ENCODE measurements at regions not wholly inside any gene's neighbourhood (a gene's known extent, or its start where the extent isn't known, plus 50 kb on each side); places are given as distances from the start of the nearest gene placed in this dataset.
"Not testable (repeated sequence)": the region's sequence is repeated elsewhere in the genome, so short reads cannot be mapped to it uniquely, and the experiment has no call there.

- DNase-seq (no peak), ATAC-seq (replicated peaks) (no peak)
- peaks cover 0 to 9% of the 10 kb centered on the region in 2 donors for H3K9me3 Mint-ChIP-seq
- no peaks in the 10 kb centered on the region for H3K27me3 Mint-ChIP-seq
- no peak overlapping the region for H3K27ac Mint-ChIP-seq
- H3K4me3 Mint-ChIP-seq = no peak overlapping the region
- H3K4me1 Mint-ChIP-seq (ENCODE audit: low read depth in 2 of 2) = no peaks in the 10 kb centered on the region
- no peaks in the 10 kb centered on the region for H3K36me3 Mint-ChIP-seq (ENCODE audit: insufficient read depth)
These were observed 460.8 kb upstream of the SMARCA2 start for GRCh38 chr9:1554081-1555035.

- H3K36me3 Mint-ChIP-seq (ENCODE audit: insufficient read depth); ATAC-seq (replicated peaks); H3K4me3 Mint-ChIP-seq; H3K27me3 Mint-ChIP-seq; DNase-seq; H3K27ac Mint-ChIP-seq; H3K4me1 Mint-ChIP-seq (ENCODE audit: low read depth in 2 of 2); H3K9me3 Mint-ChIP-seq: not testable (repeated sequence)
These were observed 456.5 kb upstream of the SMARCA2 start for GRCh38 chr9:1558666-1559065.

GRCh38 chr9:1575939-1576338, 439.2 kb upstream of the SMARCA2 start:
- Mint-ChIP-seq H3K4me3 (no peak overlapping the region), H3K27me3 (peaks cover 0 to 5% of the 10 kb centered on the region in 2 donors), H3K36me3 (ENCODE audit: insufficient read depth) (no peaks in the 10 kb centered on the region), H3K4me1 (ENCODE audit: low read depth in 2 of 2) (no peaks in the 10 kb centered on the region), H3K9me3 (peaks cover 5 to 10% of the 10 kb centered on the region in 2 donors), H3K27ac (no peak overlapping the region)
- no peak for DNase-seq
- ATAC-seq (replicated peaks) = no peak

- no peak overlapping the region for H3K27ac Mint-ChIP-seq
- peaks cover 0 to under 1% of the 10 kb centered on the region in 2 donors for H3K27me3 Mint-ChIP-seq
- no peak overlapping the region for H3K4me3 Mint-ChIP-seq
- ATAC-seq (replicated peaks) (no peak), DNase-seq (no peak)
- no peaks in the 10 kb centered on the region for H3K36me3 Mint-ChIP-seq (ENCODE audit: insufficient read depth)
- H3K9me3 Mint-ChIP-seq = peaks cover 2 to 4% of the 10 kb centered on the region in 2 donors
- H3K4me1 Mint-ChIP-seq (ENCODE audit: low read depth in 2 of 2) = no peaks in the 10 kb centered on the region
These were observed 434.9 kb upstream of the SMARCA2 start for GRCh38 chr9:1580215-1580614.

GRCh38 chr9:1581926-1582325, 433.2 kb upstream of the SMARCA2 start:
- Mint-ChIP-seq H3K27ac (no peak overlapping the region), H3K27me3 (peaks cover 0 to 5% of the 10 kb centered on the region in 2 donors), H3K9me3 (peaks cover 0 to 1% of the 10 kb centered on the region in 2 donors), H3K4me1 (ENCODE audit: low read depth in 2 of 2) (no peaks in the 10 kb centered on the region), H3K36me3 (ENCODE audit: insufficient read depth) (no peaks in the 10 kb centered on the region), H3K4me3 (no peak overlapping the region)
- no peak for DNase-seq
- ATAC-seq (replicated peaks) = no peak

- H3K4me1 Mint-ChIP-seq (ENCODE audit: low read depth in 2 of 2) = no peaks in the 10 kb centered on the region
- H3K36me3 Mint-ChIP-seq (ENCODE audit: insufficient read depth) = no peaks in the 10 kb centered on the region
- ATAC-seq (replicated peaks) = no peak
- no peak overlapping the region for H3K4me3 Mint-ChIP-seq
- no peak overlapping the region for H3K27ac Mint-ChIP-seq
- H3K27me3 Mint-ChIP-seq = peaks cover 0 to 5% of the 10 kb centered on the region in 2 donors
- no peak for DNase-seq
- H3K9me3 Mint-ChIP-seq = peaks cover 6 to 7% of the 10 kb centered on the region in 2 donors
These were observed 423.8 kb upstream of the SMARCA2 start for GRCh38 chr9:1591310-1591709.

GRCh38 chr9:1598270-1598669, 416.9 kb upstream of the SMARCA2 start:
- no peak for ATAC-seq (replicated peaks)
- Mint-ChIP-seq H3K4me1 (ENCODE audit: low read depth in 2 of 2) (no peaks in the 10 kb centered on the region), H3K4me3 (no peak overlapping the region), H3K27ac (no peak overlapping the region), H3K36me3 (ENCODE audit: insufficient read depth) (no peaks in the 10 kb centered on the region), H3K27me3 (no peaks in the 10 kb centered on the region), H3K9me3 (no peaks in the 10 kb centered on the region)
- DNase-seq = no peak

GRCh38 chr9:1599961-1600360, 415.2 kb upstream of the SMARCA2 start:
- Mint-ChIP-seq H3K9me3 (no peaks in the 10 kb centered on the region), H3K36me3 (ENCODE audit: insufficient read depth) (no peaks in the 10 kb centered on the region), H3K27ac (no peak overlapping the region), H3K4me3 (no peak overlapping the region), H3K27me3 (no peaks in the 10 kb centered on the region), H3K4me1 (ENCODE audit: low read depth in 2 of 2) (no peaks in the 10 kb centered on the region)
- DNase-seq (no peak), ATAC-seq (replicated peaks) (no peak)

- Mint-ChIP-seq H3K9me3 (peaks cover 0 to 3% of the 10 kb centered on the region in 2 donors), H3K27me3 (no peaks in the 10 kb centered on the region), H3K36me3 (ENCODE audit: insufficient read depth) (no peaks in the 10 kb centered on the region), H3K27ac (no peak overlapping the region), H3K4me3 (no peak overlapping the region), H3K4me1 (ENCODE audit: low read depth in 2 of 2) (peaks cover 0 to 2% of the 10 kb centered on the region in 2 donors)
- no peak for DNase-seq
- no peak for ATAC-seq (replicated peaks)
These were observed 410.1 kb upstream of the SMARCA2 start for GRCh38 chr9:1604942-1605560.

GRCh38 chr9:1606253-1606652, 408.9 kb upstream of the SMARCA2 start:
- Mint-ChIP-seq H3K27ac (no peak overlapping the region), H3K4me1 (ENCODE audit: low read depth in 2 of 2) (peaks cover 0 to 2% of the 10 kb centered on the region in 2 donors), H3K27me3 (no peaks in the 10 kb centered on the region), H3K36me3 (ENCODE audit: insufficient read depth) (no peaks in the 10 kb centered on the region), H3K4me3 (no peak overlapping the region), H3K9me3 (peaks cover 0 to 3% of the 10 kb centered on the region in 2 donors)
- DNase-seq (no peak), ATAC-seq (replicated peaks) (no peak)

GRCh38 chr9:1612886-1613285, 402.3 kb upstream of the SMARCA2 start:
- Mint-ChIP-seq H3K4me3 (no peak overlapping the region), H3K4me1 (ENCODE audit: low read depth in 2 of 2) (no peaks in the 10 kb centered on the region), H3K36me3 (ENCODE audit: insufficient read depth) (no peaks in the 10 kb centered on the region), H3K27me3 (peaks cover 0 to 3% of the 10 kb centered on the region in 2 donors), H3K9me3 (no peaks in the 10 kb centered on the region), H3K27ac (no peak overlapping the region)
- DNase-seq (no peak), ATAC-seq (replicated peaks) (no peak)

GRCh38 chr9:1617419-1617818, 397.7 kb upstream of the SMARCA2 start:
- DNase-seq (no peak), ATAC-seq (replicated peaks) (no peak)
- no peaks in the 10 kb centered on the region for H3K4me1 Mint-ChIP-seq (ENCODE audit: low read depth in 2 of 2)
- peaks cover 6 to 10% of the 10 kb centered on the region in 2 donors for H3K27me3 Mint-ChIP-seq
- no peak overlapping the region for H3K27ac Mint-ChIP-seq
- H3K9me3 Mint-ChIP-seq = no peaks in the 10 kb centered on the region
- no peak overlapping the region for H3K4me3 Mint-ChIP-seq
- H3K36me3 Mint-ChIP-seq (ENCODE audit: insufficient read depth) = no peaks in the 10 kb centered on the region

- no peaks in the 10 kb centered on the region for H3K9me3 Mint-ChIP-seq
- no peaks in the 10 kb centered on the region for H3K36me3 Mint-ChIP-seq (ENCODE audit: insufficient read depth)
- no peaks in the 10 kb centered on the region for H3K4me1 Mint-ChIP-seq (ENCODE audit: low read depth in 2 of 2)
- H3K27ac Mint-ChIP-seq = no peak overlapping the region
- ATAC-seq (replicated peaks) (no peak), DNase-seq (no peak)
- peaks cover 6 to 15% of the 10 kb centered on the region in 2 donors for H3K27me3 Mint-ChIP-seq
- no peak overlapping the region for H3K4me3 Mint-ChIP-seq
These were observed 395.0 kb upstream of the SMARCA2 start for GRCh38 chr9:1619915-1620710.

All from effector memory CD8-positive, alpha-beta T cell (primary cell).